Left lung (tissue), 4 donors: ENCODE measurements at regions not wholly inside any gene's neighbourhood (a gene's known extent, or its start where the extent isn't known, plus 50 kb on each side); places are given as distances from the start of the nearest gene placed in this dataset.

Experiments
- ATAC-seq: fragments of 200-7000 bp; cut with Tn5 transposase; one replicate; pipeline ENCODE4 v1.9.1; 2020; ENCODE audit warnings: moderate library complexity
- DNase-seq, 4 donors: peaks; one replicate each; pipeline ENCODE4 v3.0.0-alpha.2; 2013 to 2020
- H3K27ac ChIP-seq, 2 donors: fragments of 200-600 bp; sonication (generic) in 1 of 2; one replicate each; pipeline versions ENCODE4 v1.5.0 to v1.8.0; 2020 to 2021
- H3K27me3 ChIP-seq, 2 donors: fragments of 200-600 bp; sonication (generic) in 1 of 2; one replicate each; pipeline versions ENCODE4 v1.5.0 to v1.8.0; 2020 to 2021
- H3K36me3 ChIP-seq, 2 donors: fragments of 200-600 bp; sonication (generic) in 1 of 2; one replicate each; pipeline versions ENCODE4 v1.5.0 to v1.8.0; 2020 to 2021
- H3K4me1 ChIP-seq, 2 donors: fragments of 200-600 bp; one replicate each; pipeline ENCODE4 v1.8.0; 2021
- H3K4me3 ChIP-seq, 2 donors: fragments of 200-600 bp; sonication (generic) in 1 of 2; one replicate each; pipeline versions ENCODE4 v1.5.0 to v1.8.0; 2020 to 2021; ENCODE audit warnings: mild to moderate bottlenecking in 1 of 2
- H3K9me3 ChIP-seq, 2 donors: fragments of 200-600 bp; sonication (generic) in 1 of 2; one replicate each; pipeline versions ENCODE4 v1.5.0 to v1.8.0; 2020 to 2021
- intact Hi-C, 2 donors: fragments of 100-400 bp; cut with DNase I; formaldehyde crosslinking; loops; one replicate each; pipeline versions ENCODE4 v1.11.2 to v1.14.2; 2022
- TF ChIP-seq, protein P1 (sequence below), 2 donors: fragments of 200-600 bp; sonication (generic) in 1 of 2; IDR thresholded peaks; one replicate each; pipeline versions ENCODE4 v1.5.0 to v1.8.0; 2021; ENCODE audit warnings: antibody characterized with exemption in 2 of 2
- donor health status: DM: no; HTN: yes; CAD: no.
- donor health status: DM: no; HTN: no; CAD: no.

DNA sequence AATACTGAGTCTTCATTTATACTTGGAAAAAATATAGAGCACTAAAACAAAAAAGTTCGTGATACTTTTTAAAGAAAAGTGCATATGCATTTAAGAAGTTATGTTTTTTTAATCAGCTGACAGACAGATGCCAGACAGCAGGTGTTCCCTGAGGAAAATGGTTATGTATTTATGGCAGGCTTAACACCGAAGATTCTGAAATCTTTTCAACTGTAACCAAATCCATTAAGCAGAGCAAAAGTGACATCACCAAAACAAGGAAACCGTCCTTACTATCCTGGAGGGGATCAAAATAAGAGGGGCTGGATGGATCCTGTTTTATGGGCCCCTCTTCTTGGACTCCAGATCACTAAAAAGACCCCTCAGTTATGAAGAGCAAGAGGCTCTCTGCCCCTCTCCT, 404.9 kb upstream of the ADAMTS16 start:
- H3K36me3 ChIP-seq, result no peaks in the 10 kb centered on the region
- H3K4me3 ChIP-seq, result no peak overlapping the region
- H3K9me3 ChIP-seq, result no peaks in the 10 kb centered on the region
- intact Hi-C loops, result no loop called here
- DNase-seq (no peak), ATAC-seq (no peak)
- H3K27ac ChIP-seq, result no peak overlapping the region
- no peaks in the 10 kb centered on the region for H3K27me3 ChIP-seq
- no peaks in the 10 kb centered on the region for H3K4me1 ChIP-seq
- TF ChIP-seq, protein P1, sequence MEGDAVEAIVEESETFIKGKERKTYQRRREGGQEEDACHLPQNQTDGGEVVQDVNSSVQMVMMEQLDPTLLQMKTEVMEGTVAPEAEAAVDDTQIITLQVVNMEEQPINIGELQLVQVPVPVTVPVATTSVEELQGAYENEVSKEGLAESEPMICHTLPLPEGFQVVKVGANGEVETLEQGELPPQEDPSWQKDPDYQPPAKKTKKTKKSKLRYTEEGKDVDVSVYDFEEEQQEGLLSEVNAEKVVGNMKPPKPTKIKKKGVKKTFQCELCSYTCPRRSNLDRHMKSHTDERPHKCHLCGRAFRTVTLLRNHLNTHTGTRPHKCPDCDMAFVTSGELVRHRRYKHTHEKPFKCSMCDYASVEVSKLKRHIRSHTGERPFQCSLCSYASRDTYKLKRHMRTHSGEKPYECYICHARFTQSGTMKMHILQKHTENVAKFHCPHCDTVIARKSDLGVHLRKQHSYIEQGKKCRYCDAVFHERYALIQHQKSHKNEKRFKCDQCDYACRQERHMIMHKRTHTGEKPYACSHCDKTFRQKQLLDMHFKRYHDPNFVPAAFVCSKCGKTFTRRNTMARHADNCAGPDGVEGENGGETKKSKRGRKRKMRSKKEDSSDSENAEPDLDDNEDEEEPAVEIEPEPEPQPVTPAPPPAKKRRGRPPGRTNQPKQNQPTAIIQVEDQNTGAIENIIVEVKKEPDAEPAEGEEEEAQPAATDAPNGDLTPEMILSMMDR (IDR thresholded peaks at IDR 0.05), result no peak

DNA sequence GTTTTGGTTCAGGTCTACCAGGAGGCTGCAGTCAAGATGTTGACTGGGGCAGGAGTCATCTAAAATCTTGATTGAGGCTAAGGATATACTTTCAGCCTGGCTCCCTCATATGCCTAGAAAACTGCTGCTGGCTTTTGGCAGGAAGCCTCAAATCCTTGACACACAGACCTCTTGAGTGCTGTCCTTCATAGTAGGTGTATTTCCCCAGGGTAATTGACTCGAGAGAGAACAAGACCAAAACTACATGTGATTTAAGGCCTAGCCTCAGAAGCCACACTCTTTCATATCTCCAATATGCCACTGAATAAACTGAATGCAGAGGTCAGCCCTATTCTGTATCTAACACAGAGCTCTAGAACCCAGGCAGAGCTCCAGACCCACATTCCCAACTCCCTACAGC, 402.3 kb upstream of the ADAMTS16 start:
- Histone ChIP-seq H3K27me3 (no peaks in the 10 kb centered on the region), H3K36me3 (no peaks in the 10 kb centered on the region), H3K4me3 (no peak overlapping the region), H3K27ac (no peak overlapping the region), H3K4me1 (no peaks in the 10 kb centered on the region), H3K9me3 (no peaks in the 10 kb centered on the region)
- intact Hi-C loops, result no loop called here
- DNase-seq (peak in 1 of 4 donors; percentile 40), ATAC-seq (peak; percentile 84)
- TF ChIP-seq, protein P1 (IDR thresholded peaks at IDR 0.05), result no peak

DNA sequence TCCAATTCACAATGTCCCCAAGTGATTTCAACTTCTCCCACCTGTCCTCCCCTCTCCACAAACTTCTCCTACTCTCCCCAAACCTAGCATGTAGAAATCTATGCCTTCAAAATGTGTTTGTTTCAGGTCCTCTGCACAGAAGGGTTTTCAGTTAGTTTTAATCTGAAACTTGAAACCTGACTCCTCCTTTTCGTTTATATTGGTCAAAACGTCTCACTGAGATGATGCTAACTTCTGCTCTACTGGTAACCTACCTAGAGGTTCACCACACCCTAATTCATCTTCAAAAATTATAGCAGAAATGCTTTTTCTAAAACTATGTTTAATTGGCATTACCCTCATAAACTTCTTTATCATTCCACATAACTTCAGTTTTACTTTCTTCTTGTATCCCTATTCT, 401.8 kb upstream of the ADAMTS16 start:
- no peaks in the 10 kb centered on the region for H3K36me3 ChIP-seq
- DNase-seq (no peak), ATAC-seq (no peak)
- TF ChIP-seq, protein P1 (IDR thresholded peaks at IDR 0.05), result no peak
- intact Hi-C loops, result no loop called here
- no peaks in the 10 kb centered on the region for H3K27me3 ChIP-seq
- no peak overlapping the region for H3K27ac ChIP-seq
- H3K9me3 ChIP-seq, result peaks cover 0 to 3% of the 10 kb centered on the region in 2 donors
- no peaks in the 10 kb centered on the region for H3K4me1 ChIP-seq
- no peak overlapping the region for H3K4me3 ChIP-seq

DNA sequence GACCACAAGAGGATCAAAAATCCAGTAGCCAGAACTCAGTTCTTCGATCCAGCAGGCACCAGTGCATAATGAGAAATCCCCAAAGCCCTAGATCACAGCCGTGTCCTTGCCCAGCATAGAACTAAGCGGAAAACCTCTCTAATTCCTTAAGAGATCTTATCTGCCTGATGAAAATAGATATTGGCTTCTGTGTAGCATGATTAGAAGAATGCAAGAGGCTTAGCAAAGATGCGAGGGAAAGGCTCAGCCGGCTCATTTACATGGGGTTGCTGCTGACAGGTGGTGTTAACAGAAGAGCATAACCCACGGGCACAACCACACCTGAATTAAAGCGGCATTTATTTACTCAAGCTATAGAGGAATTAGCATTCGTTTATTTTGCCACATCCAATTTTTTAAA, 400.0 kb upstream of the ADAMTS16 start:
- ATAC-seq, result no peak
- DNase-seq, result no peak
- no peaks in the 10 kb centered on the region for H3K36me3 ChIP-seq
- TF ChIP-seq, protein P1 (IDR thresholded peaks at IDR 0.05), result no peak
- no peaks in the 10 kb centered on the region for H3K27me3 ChIP-seq
- peaks cover 0 to 13% of the 10 kb centered on the region in 2 donors for H3K9me3 ChIP-seq
- H3K27ac ChIP-seq, result no peak overlapping the region
- H3K4me3 ChIP-seq, result no peak overlapping the region
- intact Hi-C loops, result no loop called here
- no peaks in the 10 kb centered on the region for H3K4me1 ChIP-seq

DNA sequence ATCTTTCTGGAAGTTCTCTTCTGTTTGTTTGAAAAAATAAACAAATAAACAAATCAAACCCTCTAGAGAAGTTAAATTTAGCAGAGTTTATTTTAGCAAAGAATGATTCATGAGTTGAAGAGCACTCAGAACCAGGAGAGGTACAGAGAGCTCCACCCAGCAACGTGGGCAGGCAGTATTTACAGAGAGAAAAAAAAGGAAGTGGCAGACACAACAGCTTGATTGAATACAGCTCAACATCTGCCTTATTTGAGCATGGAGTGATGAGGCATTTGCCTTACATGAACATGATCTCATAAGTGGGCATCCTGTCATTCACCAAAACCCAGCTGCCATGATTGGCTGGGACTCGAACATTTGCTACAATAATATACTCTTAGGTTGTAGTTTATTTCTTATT, 381.6 kb upstream of the ADAMTS16 start:
- Histone ChIP-seq H3K4me1 (no peaks in the 10 kb centered on the region), H3K27me3 (no peaks in the 10 kb centered on the region), H3K36me3 (no peaks in the 10 kb centered on the region), H3K4me3 (no peak overlapping the region), H3K27ac (no peak overlapping the region), H3K9me3 (no peaks in the 10 kb centered on the region)
- ATAC-seq (peak; percentile 97), DNase-seq (no peak)
- TF ChIP-seq, protein P1 (IDR thresholded peaks at IDR 0.05), result no peak
- intact Hi-C loops, result no loop called here
